Muscle of back (tissue), 3 donors: ENCODE measurements at regions not wholly inside any gene's neighbourhood (a gene's known extent, or its start where the extent isn't known, plus 50 kb on each side); places are given as distances from the start of the nearest gene placed in this dataset.
"Not testable (repeated sequence)": the region's sequence is repeated elsewhere in the genome, so short reads cannot be mapped to it uniquely, and the experiment has no call there.

ENCODE experiments used
- DNase-seq, 3 donors: peaks; one replicate each; pipeline versions ENCODE4 v3.0.0 to v3.0.0-alpha.2; 2013

DNA sequence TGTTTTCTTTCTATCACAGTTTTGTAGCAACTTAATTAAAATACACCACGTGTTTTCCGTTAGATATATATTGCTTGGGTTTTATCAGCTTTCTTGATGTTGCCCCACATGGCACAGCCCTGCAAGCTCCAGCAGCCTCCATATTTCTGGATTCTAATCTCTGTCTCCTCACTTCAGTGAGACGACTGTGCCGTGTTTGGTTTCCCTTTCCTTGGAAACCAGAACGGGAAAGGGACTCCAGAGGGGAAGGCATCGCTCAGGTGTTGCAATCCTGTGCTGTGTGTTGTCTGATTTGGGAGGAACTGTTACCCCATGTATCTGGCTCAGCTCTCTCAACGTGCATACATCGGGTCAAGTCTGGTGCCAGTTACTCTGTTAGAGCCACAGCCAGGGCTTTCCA, 464.2 kb upstream of the B3GAT1 start:
- no peak for DNase-seq

DNA sequence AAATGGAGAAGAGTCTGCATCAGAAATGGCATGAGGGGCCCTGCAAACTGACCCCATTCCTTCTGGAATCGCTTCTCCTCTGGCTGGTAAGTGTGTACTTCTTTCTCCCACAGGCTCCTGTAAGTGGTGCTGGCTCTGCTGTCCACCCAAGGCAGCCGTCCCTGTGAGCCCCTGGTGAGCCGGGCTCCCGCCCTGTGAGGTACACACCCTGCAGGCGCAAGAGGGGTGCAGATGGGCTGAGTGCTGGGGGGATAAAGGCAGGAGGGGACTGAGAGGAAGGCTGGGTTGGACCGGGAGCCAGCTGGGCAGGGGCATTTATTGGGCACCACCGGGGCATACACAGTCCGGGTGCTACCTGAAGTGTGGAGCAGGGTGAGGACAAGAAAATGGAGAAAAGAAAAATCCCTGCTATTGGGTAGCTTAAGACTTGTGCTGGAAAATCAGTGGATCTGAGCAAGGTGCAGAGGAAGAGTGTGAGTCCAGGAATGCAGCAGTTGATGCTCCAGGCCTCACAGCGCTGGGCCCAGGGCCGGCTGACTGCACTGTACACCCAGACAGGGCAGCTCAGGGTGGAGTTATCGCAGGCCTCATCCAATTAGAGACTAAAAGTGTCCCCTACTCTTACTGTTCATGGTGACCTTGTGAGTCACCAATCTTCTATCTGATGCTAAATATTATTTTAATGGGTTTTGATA, 455.1 kb upstream of the B3GAT1 start:
- no peak for DNase-seq

DNA sequence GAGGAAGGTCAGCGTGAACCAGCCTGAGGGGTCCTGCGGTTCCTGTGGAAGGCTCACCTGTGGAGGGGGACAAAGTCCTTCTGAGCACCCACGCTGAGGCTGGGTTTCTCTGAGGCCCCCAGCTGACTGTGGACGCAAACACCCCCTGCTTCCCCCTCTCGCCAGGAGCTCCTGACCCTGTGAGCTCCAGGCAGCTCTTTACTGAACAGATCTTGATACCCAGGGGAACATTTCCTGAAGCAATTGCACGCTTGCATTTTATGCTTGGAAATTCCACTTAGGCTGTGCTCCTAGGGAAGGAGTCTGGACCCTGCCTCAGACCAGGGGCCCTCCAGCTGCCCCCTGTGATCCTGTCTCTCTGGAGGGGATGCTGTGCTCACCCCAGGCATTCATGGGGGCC, 454.2 kb upstream of the B3GAT1 start:
- no peak for DNase-seq

DNA sequence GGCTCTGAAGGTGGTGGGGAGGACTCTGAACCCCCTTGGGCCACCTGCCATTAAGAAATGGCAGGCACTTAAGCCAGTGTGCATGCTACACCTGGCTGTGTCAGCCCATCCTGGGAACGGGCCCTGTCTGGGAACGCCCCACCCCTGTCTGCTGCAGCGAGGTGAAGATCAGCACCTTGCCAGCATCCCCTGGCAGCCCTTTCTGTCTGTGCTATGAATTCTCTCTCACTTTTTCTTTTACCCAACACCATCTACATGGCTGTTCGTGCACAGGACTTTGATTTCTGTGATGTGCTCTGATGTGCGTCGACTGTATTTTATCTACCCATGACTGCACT, 452.9 kb upstream of the B3GAT1 start:
- no peak for DNase-seq

DNA sequence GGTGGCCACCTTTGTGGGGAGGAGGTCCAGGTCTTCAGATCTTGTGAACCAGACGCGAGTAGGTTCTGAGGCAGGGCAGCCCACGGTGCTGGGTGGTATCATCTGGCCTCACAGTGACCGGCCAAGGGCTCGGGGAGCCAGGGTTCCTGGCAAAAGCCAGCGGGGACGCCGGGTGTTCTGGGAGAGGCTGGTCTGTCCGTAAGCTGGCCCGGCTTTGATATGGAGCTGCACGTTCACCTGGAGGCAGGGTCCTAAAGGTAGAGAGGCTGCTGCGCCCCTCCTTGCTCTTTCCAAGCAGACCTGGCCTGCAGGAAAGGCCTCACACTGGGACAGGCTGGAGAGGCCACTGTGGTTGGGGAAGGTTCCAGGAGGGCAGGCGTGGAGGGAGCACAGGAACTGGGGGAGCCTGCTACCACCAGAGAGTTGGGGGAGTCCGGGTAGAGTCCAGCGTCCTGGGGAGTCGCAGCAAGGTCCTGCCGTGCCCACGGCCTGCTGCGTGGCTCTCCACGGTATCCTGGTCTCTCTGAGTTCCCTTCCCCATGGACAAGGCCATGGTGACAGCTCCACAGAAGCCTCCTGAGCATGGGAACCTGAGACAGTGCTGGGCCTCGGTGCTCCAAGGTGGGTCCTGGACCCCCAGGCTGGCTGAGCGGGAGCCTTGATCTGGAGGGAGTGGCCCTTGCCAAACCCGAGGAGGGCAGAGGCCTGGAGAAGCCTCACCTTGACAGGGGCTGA, 452.4 kb upstream of the B3GAT1 start:
- DNase-seq, result no peak

DNA sequence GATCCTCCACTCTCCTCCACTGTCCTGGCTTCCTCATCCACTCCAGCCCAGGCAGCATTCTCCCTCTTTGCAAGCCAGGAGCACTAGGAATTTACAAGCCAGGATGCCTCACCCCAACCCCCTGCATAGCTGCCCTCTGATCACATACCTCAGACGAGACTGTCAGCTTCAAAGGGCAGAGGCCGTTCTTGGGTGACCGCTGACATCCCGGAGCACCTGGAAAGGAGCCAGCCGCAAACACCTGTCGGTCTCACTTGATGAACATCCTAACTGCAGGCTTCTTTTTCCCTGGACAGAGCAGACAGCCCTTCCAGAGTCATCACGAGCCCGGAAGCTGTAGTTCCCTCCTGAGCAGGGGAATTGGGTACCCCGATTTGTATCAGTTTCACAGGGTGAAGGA, 451.3 kb upstream of the B3GAT1 start:
- DNase-seq, result no peak

DNA sequence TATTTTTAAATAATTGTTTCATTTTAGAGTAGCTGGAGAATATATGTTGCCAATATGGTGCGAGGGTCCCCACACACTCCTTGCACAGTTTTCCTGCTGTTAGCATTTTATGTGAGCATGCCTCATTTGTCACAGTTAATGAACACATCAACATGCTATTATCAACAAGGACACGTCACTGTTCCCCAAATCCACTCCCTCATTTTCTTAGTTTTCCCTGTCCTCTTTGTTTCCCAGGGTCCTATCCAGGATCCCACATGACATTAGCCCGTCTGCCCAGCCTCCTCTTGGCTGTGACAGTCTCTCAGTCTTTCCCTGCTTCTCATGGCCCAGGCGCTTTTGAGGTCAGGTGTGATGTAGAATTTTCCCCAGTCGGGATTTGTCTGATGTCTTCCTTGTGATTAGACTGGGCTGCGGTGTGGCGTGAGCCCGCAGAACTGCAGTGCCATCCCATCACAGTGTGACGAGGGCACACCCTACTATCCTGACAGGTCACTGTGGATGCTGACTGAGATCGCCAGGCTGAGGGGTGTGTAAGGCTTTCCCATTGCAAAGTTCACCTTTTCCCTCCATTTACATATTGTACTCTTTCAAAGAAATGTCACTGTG, 450.6 kb upstream of the B3GAT1 start:
- no peak for DNase-seq

DNA sequence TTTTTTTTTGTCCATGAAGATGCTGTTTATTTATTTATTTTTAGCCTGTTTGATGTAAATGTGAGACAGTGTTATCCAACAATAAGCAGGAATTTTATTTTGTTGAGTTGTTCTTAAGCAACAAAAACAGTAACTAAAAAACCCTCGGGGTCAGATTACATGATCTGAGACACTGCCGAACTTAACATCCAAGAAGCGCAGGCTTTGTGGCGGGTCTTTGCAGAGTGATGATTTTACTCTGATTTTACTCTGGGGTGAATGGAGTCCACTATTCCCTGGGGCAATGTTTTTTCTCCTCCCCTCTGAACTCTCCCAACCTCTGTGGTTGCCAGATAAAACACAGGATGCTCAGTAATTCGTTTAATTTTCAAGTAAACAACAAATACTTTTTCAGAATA, 450.1 kb upstream of the B3GAT1 start:
- DNase-seq, result peak; percentile 8 to 50 (median 11)

DNA sequence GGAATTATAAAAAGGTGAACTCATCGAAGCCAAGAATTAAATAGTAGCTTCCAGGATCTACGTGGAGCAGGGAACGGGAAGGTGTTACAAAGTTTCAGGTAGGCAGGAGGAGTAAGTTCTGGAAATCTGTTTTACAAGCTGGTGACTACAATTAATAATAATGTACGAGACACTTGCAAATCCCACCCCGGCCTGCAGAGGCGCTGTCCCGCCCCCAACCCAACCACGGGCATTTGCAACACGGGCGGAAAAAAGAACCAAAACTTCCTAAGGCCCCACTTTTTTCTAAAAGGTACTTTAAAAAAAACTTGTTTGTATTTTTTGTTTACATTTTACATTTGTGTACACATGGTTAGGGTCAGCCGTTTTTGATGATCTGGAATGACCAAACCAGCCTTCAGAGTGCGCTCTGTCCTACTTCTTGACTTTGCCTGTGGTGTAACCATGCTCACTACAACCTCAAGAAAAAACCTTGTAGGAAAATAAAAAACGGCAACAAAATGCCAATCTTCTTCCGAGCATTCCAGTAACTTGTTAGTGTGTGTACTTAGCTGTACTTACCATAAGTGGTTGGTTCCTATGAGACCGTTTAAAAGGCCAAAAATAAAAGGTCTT, 449.6 kb upstream of the B3GAT1 start:
- no peak for DNase-seq

DNA sequence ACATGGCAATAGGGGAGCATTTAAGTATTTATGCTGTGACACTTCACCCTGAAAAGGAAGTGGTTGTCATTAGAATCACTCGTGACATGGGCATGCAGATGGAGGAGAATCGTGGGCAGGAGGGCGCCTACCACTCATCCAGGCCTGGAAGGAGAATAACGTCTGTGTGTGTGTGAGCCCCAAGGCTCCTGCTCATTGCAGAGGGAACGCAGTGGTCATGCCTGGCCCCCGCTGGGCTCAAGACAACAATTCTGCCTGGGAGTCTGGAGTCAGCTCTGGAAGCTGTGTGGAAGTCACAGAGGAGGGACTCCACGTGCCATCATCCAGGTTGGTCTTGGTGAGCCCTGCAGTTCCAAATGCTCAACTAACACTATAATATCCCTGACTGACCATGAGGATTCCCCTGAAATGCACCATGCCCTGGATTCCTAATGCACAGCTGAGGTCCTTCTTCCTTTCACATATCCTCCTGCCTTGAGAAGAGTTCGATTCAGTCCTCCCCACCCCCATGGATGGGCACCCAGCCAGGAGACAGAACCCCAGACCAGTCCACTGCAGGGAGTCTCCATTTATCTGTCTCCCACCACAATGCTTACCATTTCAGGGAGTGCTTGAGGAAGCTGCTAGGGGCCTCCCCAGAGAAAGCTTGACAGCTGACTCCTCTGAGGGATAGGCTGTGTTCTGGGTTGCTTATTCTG, 446.9 kb upstream of the B3GAT1 start:
- no peak for DNase-seq

DNA sequence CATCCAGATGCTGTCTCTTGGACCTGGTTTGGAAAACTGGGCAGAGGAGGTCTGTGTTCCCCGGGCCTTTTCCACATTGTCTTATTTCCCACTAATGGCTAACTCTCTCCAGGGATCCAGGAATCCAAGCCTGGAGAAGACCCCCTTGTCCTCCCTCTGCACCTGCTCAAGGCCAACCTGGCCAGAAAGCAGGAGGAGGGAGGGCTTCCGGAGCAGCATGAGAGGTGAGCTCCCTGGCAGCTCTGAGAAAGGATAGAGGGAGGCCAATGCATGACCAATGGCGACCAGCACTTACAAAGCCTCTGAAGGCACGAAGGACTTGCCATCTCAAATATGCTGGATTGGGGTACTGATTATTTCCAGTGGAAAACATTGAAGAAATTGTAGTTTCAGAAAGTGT, 445.0 kb upstream of the B3GAT1 start:
- no peak for DNase-seq

DNA sequence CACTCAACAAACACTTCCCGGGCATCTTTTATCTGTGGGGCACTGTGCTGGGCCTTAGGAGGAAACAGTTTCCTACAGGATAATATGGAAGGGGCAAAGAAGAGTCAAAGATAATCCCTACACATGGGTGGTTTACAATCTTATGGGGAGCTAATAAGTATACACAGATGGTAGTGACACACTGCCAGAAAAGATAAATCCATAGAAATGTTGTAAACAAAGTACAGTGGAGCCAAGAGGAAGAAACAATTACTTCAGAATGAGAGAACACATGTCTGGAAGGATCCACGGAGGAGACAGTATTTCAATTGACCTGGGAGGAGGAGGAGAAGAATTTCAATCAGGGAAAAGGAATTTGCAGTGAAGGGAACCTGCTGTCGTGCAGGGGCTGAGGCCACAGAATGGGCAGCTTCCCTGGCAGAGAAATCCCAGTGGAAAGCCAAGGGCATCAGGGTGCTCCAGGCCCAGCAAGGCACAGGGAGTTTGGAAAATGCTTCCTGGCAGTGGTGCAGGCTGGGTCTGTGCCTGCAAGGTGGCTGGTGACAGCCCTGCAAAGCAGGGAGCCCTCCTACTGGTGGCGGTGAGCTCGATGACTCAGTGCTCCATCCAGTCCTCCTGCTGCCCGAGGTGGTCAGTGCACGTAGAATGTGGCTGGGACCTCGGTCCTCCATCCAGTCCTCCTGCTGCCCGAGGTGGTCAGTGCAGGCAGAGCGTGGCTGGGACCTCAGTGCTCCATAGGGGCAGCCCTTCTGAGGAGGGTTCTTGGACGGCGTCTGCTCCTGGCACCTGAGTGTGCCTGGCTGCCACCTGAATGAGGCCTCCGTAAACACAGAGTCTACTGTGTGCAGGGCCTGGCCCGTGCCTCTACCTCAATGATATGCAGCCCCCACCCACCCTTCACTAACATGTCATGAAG, 444.3 kb upstream of the B3GAT1 start:
- DNase-seq, result peak in 1 of 3 donors; percentile 34

DNA sequence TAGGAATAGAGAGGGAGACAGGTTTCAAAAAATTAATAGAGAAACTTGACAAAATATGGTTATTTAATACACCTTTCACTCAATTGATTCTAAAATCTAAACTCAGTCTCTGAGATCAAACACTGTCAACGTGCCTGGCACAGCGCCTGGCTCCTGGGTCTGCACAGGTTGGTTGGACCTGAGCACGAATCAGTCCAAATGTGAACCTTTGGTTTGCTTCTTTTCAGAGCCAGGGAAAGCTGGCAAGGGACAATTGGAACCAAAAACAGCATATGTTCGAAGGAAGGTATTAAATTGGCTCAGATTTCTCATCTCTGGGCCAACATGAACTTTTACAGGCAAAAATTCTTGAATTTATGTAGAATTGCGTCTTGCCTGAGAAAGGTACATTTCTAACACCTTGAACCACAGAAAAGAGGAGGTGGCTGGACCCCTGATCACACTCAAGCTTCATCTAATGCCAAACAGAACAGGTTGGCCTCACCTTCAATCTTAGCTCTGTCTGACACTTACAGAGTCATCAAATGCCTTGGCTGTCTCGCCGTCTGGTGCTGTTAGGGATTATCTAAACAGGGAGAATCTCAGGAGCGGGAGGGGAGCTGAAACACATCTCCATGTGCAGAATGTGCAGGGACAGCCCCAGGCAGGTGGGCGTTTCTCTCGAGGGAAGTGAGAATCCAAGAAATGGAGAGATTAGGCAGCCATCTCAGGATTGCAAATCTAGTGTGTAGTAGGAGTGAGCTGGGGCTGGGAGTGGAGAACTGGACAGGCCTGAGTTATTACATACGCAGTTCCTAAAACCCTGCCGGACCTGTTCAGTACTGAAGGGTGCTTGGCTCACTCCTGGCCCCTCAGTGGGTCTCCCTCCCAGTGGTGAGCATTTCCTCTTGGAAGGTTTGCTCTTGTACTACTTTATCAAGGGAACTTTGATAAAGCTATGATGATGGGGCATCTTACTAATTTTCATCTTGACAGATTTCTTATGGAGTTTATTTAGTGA, 442.2 kb upstream of the B3GAT1 start:
- no peak for DNase-seq

DNA sequence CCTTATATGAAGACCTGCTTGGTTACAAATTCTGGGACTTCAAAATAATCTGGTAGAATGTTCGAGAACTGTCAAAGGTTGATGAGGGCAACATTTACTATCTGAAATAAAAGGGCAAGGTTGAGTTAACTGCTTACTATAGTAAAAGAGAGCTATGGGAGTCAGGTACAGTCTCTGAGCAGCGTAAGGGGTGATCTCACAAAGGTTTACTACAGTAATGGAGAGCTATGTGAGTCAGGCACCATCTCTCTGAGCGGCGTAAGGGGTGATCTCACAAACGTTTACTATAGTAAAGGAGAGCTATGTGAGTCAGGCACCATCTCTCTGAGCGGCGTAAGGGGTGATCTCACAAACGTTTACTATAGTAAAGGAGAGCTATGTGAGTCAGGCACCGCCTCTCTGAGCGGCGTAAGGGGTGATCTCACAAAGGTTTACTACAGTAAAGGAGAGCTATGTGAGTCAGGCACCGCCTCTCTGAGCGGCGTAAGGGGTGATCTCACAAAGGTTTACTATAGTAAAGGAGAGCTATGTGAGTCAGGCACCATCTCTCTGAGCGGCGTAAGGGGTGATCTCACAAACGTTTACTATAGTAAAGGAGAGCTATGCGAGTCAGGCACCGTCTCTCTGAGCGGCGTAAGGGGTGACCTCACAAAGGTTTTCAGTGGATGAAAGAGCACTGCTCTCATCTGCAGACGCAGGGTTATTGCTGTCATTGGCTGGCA, 439.6 kb upstream of the B3GAT1 start:
- DNase-seq, result not testable (repeated sequence)

DNA sequence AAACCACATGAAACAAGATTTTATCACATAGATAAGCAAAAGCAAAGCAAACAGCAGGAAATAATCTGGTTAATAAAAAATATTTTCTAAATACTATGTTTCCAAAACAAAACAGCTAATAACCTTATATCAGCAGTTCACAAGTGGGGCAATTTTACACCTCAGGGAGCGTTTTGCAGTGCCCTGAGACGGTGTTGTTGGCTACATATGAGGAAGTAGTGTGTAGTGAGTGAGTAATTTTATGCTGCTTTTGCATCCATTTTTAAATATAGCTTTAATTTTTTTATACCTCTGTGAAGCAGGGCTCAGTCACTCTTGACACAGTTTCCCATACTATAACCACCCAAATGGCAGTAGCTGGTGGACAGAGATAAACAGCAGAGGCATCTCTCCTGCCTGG, 438.5 kb upstream of the B3GAT1 start:
- DNase-seq, result no peak

DNA sequence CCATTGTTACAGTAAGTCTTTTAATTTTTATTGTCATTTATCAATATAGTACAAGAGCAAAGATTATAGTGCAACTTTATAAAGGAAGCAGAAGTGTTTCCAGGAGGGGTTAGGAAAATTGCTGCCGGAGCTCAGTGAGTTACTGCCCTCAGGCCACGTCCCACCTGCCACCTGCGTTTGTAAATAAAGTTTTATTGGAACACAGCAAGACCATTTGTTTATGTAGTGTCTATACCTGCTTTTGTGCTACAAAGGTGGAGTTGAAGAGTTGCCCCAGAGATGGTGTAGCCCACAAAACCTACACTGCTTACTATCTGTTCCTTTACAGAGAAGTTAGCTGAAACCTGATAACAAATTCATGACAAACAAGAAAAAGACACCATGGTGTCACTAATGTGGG, 437.8 kb upstream of the B3GAT1 start:
- no peak for DNase-seq

DNA sequence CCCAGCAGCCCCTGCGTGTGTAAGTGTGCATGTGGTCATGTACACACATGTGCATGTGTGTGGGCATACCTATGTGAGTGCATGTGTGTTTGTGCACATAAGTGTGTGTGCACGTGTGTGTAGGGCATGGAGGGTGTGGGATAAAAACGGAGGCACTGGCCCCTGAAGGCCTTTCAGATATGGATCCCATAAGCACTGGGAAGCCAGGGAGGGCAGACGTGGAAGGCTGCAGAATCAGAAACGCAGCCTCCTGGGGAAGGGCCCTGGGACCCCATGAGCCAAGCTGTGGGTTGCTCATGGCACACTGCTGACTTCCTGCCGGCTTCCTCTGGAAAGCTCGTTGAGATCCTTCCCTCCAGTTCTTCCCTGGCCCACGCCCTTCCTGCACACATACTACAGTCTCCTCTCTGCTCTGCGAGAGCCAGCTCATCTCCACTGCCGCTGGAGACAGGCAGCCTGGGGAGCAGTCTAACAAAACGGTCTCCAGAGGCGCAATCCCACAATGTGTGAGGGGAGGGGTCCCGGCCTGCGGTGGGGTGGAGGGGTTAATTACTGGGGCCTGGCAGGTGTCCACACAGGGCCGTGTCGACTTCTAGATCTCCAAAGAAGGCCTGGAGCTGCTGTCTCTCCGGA, 435.2 kb upstream of the B3GAT1 start:
- no peak for DNase-seq

DNA sequence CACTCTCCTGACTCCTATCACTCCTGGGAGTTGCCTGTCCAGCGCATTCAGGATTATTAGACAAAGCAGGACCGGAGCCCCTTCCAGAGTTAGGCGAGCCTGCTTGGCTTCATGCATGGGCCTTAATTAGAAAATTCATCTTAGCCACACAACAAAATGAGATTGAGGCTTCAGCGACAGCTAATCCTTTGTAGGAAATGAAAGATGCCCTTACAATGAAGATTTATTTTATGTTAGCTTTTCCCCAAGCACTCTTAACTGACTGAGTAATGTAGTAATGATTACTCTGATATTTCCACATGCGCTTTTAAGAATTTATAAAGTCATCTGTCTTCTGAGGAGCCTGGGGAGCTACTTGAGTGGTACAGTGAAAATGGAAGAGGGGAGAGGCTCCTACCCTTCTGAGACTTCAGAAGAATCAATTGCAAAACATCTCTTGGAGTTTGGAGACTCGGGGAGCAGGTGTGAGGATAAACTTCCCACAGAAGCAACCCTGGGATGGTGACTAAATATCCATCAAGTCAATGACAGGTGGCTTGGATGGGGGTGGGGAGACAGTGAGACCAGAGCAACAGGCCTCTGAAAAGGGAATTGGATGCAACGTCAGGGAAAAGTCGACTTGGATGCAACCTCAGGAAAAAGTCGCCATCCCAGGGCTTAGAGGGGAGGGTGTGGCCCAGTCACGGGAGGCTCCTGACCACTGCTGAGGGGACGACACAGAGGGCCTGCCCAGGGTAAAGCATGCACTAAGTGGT, 434.5 kb upstream of the B3GAT1 start:
- DNase-seq, result no peak
